Neural progenitor cell (in vitro differentiated cells): ENCODE measurements at regions not wholly inside any gene's neighbourhood (a gene's known extent, or its start where the extent isn't known, plus 50 kb on each side); places are given as distances from the start of the nearest gene placed in this dataset.

Experiments used
- CTCF ChIP-seq: fragments of 200-600 bp; sonication (generic); IDR thresholded peaks from 2 replicates; pipeline ENCODE4 v1.5.1; 2017; ENCODE audit warnings: antibody characterized with exemption, mild to moderate bottlenecking
- EZH2 ChIP-seq: fragments of 200-600 bp; sonication (generic); IDR thresholded peaks from 2 replicates; pipeline ENCODE4 v1.6.1; 2017; ENCODE audit warnings: antibody characterized with exemption, mild to moderate bottlenecking, moderate library complexity
- EZH2phosphoT487 ChIP-seq: fragments of 200-600 bp; sonication (generic); IDR thresholded peaks from 2 replicates; pipeline ENCODE4 v1.6.1; 2017; ENCODE audit warnings: antibody characterized with exemption

GRCh38 chr3:164095279-164095678, 983.0 kb downstream of the SI start:
- TF ChIP-seq CTCF (no peak), EZH2 (no peak), EZH2phosphoT487 (no peak)
